Endodermal cell (in vitro differentiated cells): ENCODE measurements at regions not wholly inside any gene's neighbourhood (a gene's known extent, or its start where the extent isn't known, plus 50 kb on each side); places are given as distances from the start of the nearest gene placed in this dataset.

Experiments used
- DNase-seq: peaks from one replicate; pipeline ENCODE4 v3.0.0-alpha.2; 2017
- H3K27ac ChIP-seq: 2 replicates; pipeline ENCODE4 v1.5.1; 2013; ENCODE audit warnings: mild to moderate bottlenecking, low read depth, low read length, moderate library complexity
- H3K27me3 ChIP-seq: 2 replicates; pipeline ENCODE4 v1.6.1; 2013; ENCODE audit warnings: mild to moderate bottlenecking, low read length, moderate library complexity; ENCODE audit not compliant: insufficient read depth, control insufficient read depth, poor library complexity, severe bottlenecking
- H3K36me3 ChIP-seq: 2 replicates; pipeline ENCODE4 v1.7.0; 2013; ENCODE audit warnings: mild to moderate bottlenecking, low read length, moderate library complexity; ENCODE audit not compliant: control insufficient read depth, insufficient read depth
- H3K4me1 ChIP-seq: one replicate; pipeline ENCODE4 v1.7.0; 2013; ENCODE audit warnings: low read length; ENCODE audit not compliant: control insufficient read depth, insufficient read depth
- H3K4me3 ChIP-seq: 2 replicates; pipeline ENCODE4 v1.5.1; 2013; ENCODE audit warnings: mild to moderate bottlenecking, low read length, moderate library complexity
- H3K9ac ChIP-seq: 2 replicates; pipeline ENCODE4 v1.6.1; 2013; ENCODE audit warnings: mild to moderate bottlenecking, low read length, moderate library complexity; ENCODE audit not compliant: poor library complexity, severe bottlenecking; ENCODE audit errors: extremely low read depth
- H3K9me3 ChIP-seq: 2 replicates; pipeline ENCODE4 v1.6.1; 2013; ENCODE audit warnings: mild to moderate bottlenecking, low read length, moderate library complexity; ENCODE audit not compliant: control insufficient read depth
- H3K27ac Mint-ChIP-seq: 2 replicates; pipeline ENCODE4 v1.8.0; 2020; ENCODE audit warnings: mixed read lengths
- H3K27me3 Mint-ChIP-seq: 2 replicates; pipeline ENCODE4 v1.8.0; 2021; ENCODE audit warnings: mild to moderate bottlenecking, mixed read lengths; ENCODE audit not compliant: insufficient read depth
- H3K36me3 Mint-ChIP-seq: 2 replicates; pipeline ENCODE4 v1.8.0; 2020; ENCODE audit warnings: low read depth, mixed read lengths
- H3K4me1 Mint-ChIP-seq: 2 replicates; pipeline ENCODE4 v1.8.0; 2020; ENCODE audit warnings: mixed read lengths
- H3K4me3 Mint-ChIP-seq: 2 replicates; pipeline ENCODE4 v1.8.0; 2020; ENCODE audit warnings: mild to moderate bottlenecking, moderate library complexity, mixed read lengths
- H3K9me3 Mint-ChIP-seq: 2 replicates; pipeline ENCODE4 v1.8.0; 2020; ENCODE audit warnings: mild to moderate bottlenecking, mixed read lengths
- WGBS, 2 experiments: methylation state at CpG; one replicate each; pipeline versions ENCODE4 v1.1.5 to v1.1.7; 2013; ENCODE audit warnings: missing lambda C conversion rate in 2 of 2, mixed read lengths in 1 of 2; ENCODE audit not compliant: insufficient coverage in 1 of 2, insufficient read length in 1 of 2; 5-methylcytosine and 5-hydroxymethylcytosine counted together
- TF ChIP-seq, protein P1 (sequence below): fragments of 200-600 bp; sonication (generic); conservative IDR thresholded peaks from 2 replicates; pipeline ENCODE4 v1.5.0; 2021; ENCODE audit warnings: antibody characterized with exemption, mild to moderate bottlenecking

DNA sequence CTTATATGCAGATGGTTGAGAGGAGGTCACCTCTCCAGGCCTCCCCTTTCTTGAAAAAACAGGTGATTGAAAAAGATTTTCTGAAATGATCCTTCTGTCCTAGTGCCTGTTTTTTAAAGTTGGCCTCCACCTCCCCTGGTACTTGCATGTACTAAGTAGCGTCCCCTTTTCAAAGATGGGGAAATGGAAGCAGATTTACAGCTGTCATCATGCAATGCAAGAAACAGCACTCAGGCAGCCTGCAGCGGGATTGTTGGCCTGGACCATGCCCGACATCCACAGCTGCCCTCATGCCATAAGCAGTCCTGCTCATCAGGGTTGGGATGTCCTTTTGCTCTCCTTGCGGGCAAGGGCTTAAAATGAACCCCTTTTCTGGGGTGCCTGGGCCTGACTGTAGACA is 127.2 kb upstream of the MGMT start:
- no peak overlapping the region for H3K4me3 Mint-ChIP-seq
- Histone ChIP-seq H3K27me3 (no peaks in the 10 kb centered on the region), H3K9me3 (no peaks in the 10 kb centered on the region), H3K4me3 (no peak overlapping the region), H3K4me1 (no peaks in the 10 kb centered on the region), H3K27ac (no peak overlapping the region), H3K9ac (no peak overlapping the region), H3K36me3 (no peaks in the 10 kb centered on the region)
- H3K9me3 Mint-ChIP-seq, result no peaks in the 10 kb centered on the region
- TF ChIP-seq, protein P1, sequence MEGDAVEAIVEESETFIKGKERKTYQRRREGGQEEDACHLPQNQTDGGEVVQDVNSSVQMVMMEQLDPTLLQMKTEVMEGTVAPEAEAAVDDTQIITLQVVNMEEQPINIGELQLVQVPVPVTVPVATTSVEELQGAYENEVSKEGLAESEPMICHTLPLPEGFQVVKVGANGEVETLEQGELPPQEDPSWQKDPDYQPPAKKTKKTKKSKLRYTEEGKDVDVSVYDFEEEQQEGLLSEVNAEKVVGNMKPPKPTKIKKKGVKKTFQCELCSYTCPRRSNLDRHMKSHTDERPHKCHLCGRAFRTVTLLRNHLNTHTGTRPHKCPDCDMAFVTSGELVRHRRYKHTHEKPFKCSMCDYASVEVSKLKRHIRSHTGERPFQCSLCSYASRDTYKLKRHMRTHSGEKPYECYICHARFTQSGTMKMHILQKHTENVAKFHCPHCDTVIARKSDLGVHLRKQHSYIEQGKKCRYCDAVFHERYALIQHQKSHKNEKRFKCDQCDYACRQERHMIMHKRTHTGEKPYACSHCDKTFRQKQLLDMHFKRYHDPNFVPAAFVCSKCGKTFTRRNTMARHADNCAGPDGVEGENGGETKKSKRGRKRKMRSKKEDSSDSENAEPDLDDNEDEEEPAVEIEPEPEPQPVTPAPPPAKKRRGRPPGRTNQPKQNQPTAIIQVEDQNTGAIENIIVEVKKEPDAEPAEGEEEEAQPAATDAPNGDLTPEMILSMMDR, result no peak
- no peak for DNase-seq
- 87 to 100% methylated on average over 2 to 4 of the region's 4 CpGs for WGBS, 2 experiments
- no peaks in the 10 kb centered on the region for H3K36me3 Mint-ChIP-seq
- H3K27me3 Mint-ChIP-seq, result peaks cover 4% of the 10 kb centered on the region
- no peak overlapping the region for H3K27ac Mint-ChIP-seq
- no peaks in the 10 kb centered on the region for H3K4me1 Mint-ChIP-seq

DNA sequence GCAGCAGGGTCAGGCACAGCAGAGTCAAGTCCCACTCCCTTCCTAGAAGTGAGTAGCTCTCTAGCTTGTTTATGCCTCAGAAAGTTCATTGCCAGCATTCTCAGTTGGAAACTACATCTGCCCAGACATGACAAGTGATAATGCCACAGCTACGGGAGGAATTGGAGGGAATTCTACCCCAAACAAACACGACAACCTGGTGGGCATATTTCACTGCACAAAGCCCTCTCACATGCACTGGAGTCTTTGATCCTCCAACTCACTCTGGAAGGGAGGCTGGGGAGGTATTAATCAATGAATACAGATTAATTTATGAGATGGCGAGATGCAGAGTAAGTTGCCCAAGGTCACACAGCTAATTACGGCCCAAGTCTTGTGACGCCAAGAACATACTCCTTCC is 126.0 kb upstream of the MGMT start:
- Mint-ChIP-seq H3K4me1 (no peaks in the 10 kb centered on the region), H3K27ac (no peak overlapping the region), H3K9me3 (no peaks in the 10 kb centered on the region), H3K4me3 (no peak overlapping the region), H3K36me3 (no peaks in the 10 kb centered on the region), H3K27me3 (peaks cover 4% of the 10 kb centered on the region)
- H3K9ac ChIP-seq, result no peak overlapping the region
- WGBS, 2 experiments, result 91 to 100% methylated on average over 4 to 5 of the region's 5 CpGs
- TF ChIP-seq, protein P1, result no peak
- H3K27me3 ChIP-seq, result no peaks in the 10 kb centered on the region
- H3K27ac ChIP-seq, result no peak overlapping the region
- no peaks in the 10 kb centered on the region for H3K9me3 ChIP-seq
- no peaks in the 10 kb centered on the region for H3K36me3 ChIP-seq
- no peaks in the 10 kb centered on the region for H3K4me1 ChIP-seq
- no peak for DNase-seq
- no peak overlapping the region for H3K4me3 ChIP-seq

- no peak overlapping the region for H3K9ac ChIP-seq
- no peak overlapping the region for H3K27ac Mint-ChIP-seq
- DNase-seq, result no peak
- H3K36me3 ChIP-seq, result no peaks in the 10 kb centered on the region
- H3K4me1 Mint-ChIP-seq, result no peaks in the 10 kb centered on the region
- no peak overlapping the region for H3K4me3 Mint-ChIP-seq
- H3K27ac ChIP-seq, result no peak overlapping the region
- H3K27me3 Mint-ChIP-seq, result peaks cover 4% of the 10 kb centered on the region
- no peaks in the 10 kb centered on the region for H3K4me1 ChIP-seq
- TF ChIP-seq, protein P1, result no peak
- no peaks in the 10 kb centered on the region for H3K27me3 ChIP-seq
- H3K4me3 ChIP-seq, result no peak overlapping the region
- no peaks in the 10 kb centered on the region for H3K9me3 ChIP-seq
- 91 to 94% methylated on average over 1 to 2 of the region's 2 CpGs for WGBS, 2 experiments
- H3K36me3 Mint-ChIP-seq, result no peaks in the 10 kb centered on the region
- H3K9me3 Mint-ChIP-seq, result no peaks in the 10 kb centered on the region
Measured at GRCh38 chr10:129342385-129342784, 124.7 kb upstream of the MGMT start.
